Endodermal cell (in vitro differentiated cells): ENCODE measurements at regions not wholly inside any gene's neighbourhood (a gene's known extent, or its start where the extent isn't known, plus 50 kb on each side); places are given as distances from the start of the nearest gene placed in this dataset.

Experiments used
- DNase-seq: peaks from one replicate; pipeline ENCODE4 v3.0.0-alpha.2; 2017
- H3K27ac ChIP-seq: 2 replicates; pipeline ENCODE4 v1.5.1; 2013; ENCODE audit warnings: mild to moderate bottlenecking, low read depth, low read length, moderate library complexity
- H3K27me3 ChIP-seq: 2 replicates; pipeline ENCODE4 v1.6.1; 2013; ENCODE audit warnings: mild to moderate bottlenecking, low read length, moderate library complexity; ENCODE audit not compliant: insufficient read depth, control insufficient read depth, poor library complexity, severe bottlenecking
- H3K36me3 ChIP-seq: 2 replicates; pipeline ENCODE4 v1.7.0; 2013; ENCODE audit warnings: mild to moderate bottlenecking, low read length, moderate library complexity; ENCODE audit not compliant: control insufficient read depth, insufficient read depth
- H3K4me1 ChIP-seq: one replicate; pipeline ENCODE4 v1.7.0; 2013; ENCODE audit warnings: low read length; ENCODE audit not compliant: control insufficient read depth, insufficient read depth
- H3K4me3 ChIP-seq: 2 replicates; pipeline ENCODE4 v1.5.1; 2013; ENCODE audit warnings: mild to moderate bottlenecking, low read length, moderate library complexity
- H3K9ac ChIP-seq: 2 replicates; pipeline ENCODE4 v1.6.1; 2013; ENCODE audit warnings: mild to moderate bottlenecking, low read length, moderate library complexity; ENCODE audit not compliant: poor library complexity, severe bottlenecking; ENCODE audit errors: extremely low read depth
- H3K9me3 ChIP-seq: 2 replicates; pipeline ENCODE4 v1.6.1; 2013; ENCODE audit warnings: mild to moderate bottlenecking, low read length, moderate library complexity; ENCODE audit not compliant: control insufficient read depth
- H3K27ac Mint-ChIP-seq: 2 replicates; pipeline ENCODE4 v1.8.0; 2020; ENCODE audit warnings: mixed read lengths
- H3K27me3 Mint-ChIP-seq: 2 replicates; pipeline ENCODE4 v1.8.0; 2021; ENCODE audit warnings: mild to moderate bottlenecking, mixed read lengths; ENCODE audit not compliant: insufficient read depth
- H3K36me3 Mint-ChIP-seq: 2 replicates; pipeline ENCODE4 v1.8.0; 2020; ENCODE audit warnings: low read depth, mixed read lengths
- H3K4me1 Mint-ChIP-seq: 2 replicates; pipeline ENCODE4 v1.8.0; 2020; ENCODE audit warnings: mixed read lengths
- H3K4me3 Mint-ChIP-seq: 2 replicates; pipeline ENCODE4 v1.8.0; 2020; ENCODE audit warnings: mild to moderate bottlenecking, moderate library complexity, mixed read lengths
- H3K9me3 Mint-ChIP-seq: 2 replicates; pipeline ENCODE4 v1.8.0; 2020; ENCODE audit warnings: mild to moderate bottlenecking, mixed read lengths
- CTCF ChIP-seq: fragments of 200-600 bp; sonication (generic); conservative IDR thresholded peaks from 2 replicates; pipeline ENCODE4 v1.5.0; 2021; ENCODE audit warnings: antibody characterized with exemption, mild to moderate bottlenecking
- whole genome bisulfite sequencing, 2 experiments: methylation state at CpG; one replicate each; pipeline versions ENCODE4 v1.1.5 to v1.1.7; 2013; ENCODE audit warnings: missing lambda C conversion rate in 2 of 2, mixed read lengths in 1 of 2; ENCODE audit not compliant: insufficient coverage in 1 of 2, insufficient read length in 1 of 2; 5-methylcytosine and 5-hydroxymethylcytosine counted together

GRCh38 chr20:6611911-6612605 is 155.4 kb upstream of the BMP2 start:
- Histone ChIP-seq H3K27me3 (no peaks in the 10 kb centered on the region), H3K9me3 (no peaks in the 10 kb centered on the region), H3K9ac (no peak overlapping the region), H3K27ac (no peak overlapping the region), H3K36me3 (no peaks in the 10 kb centered on the region), H3K4me1 (no peaks in the 10 kb centered on the region), H3K4me3 (no peak overlapping the region)
- 95 to 98% methylated on average over 2 of the region's 2 CpGs for WGBS, 2 experiments
- Mint-ChIP-seq H3K36me3 (no peaks in the 10 kb centered on the region), H3K9me3 (no peaks in the 10 kb centered on the region), H3K27ac (no peak overlapping the region), H3K4me3 (no peak overlapping the region), H3K4me1 (no peaks in the 10 kb centered on the region), H3K27me3 (no peaks in the 10 kb centered on the region)
- no peak for DNase-seq
- no peak for TF ChIP-seq CTCF

GRCh38 chr20:6606651-6607050 is 160.8 kb upstream of the BMP2 start:
- Histone ChIP-seq H3K9me3 (no peaks in the 10 kb centered on the region), H3K9ac (no peak overlapping the region), H3K36me3 (no peaks in the 10 kb centered on the region), H3K27ac (no peak overlapping the region), H3K27me3 (no peaks in the 10 kb centered on the region), H3K4me3 (no peak overlapping the region), H3K4me1 (no peaks in the 10 kb centered on the region)
- H3K27me3 Mint-ChIP-seq = no peaks in the 10 kb centered on the region
- WGBS, 2 experiments = 91 to 100% methylated on average over 1 to 3 of the region's 3 CpGs
- H3K9me3 Mint-ChIP-seq = no peaks in the 10 kb centered on the region
- no peak overlapping the region for H3K4me3 Mint-ChIP-seq
- TF ChIP-seq CTCF = no peak
- no peaks in the 10 kb centered on the region for H3K36me3 Mint-ChIP-seq
- H3K27ac Mint-ChIP-seq = no peak overlapping the region
- no peak for DNase-seq
- H3K4me1 Mint-ChIP-seq = peaks cover 14% of the 10 kb centered on the region

- H3K9ac ChIP-seq = no peak overlapping the region
- no peaks in the 10 kb centered on the region for H3K36me3 Mint-ChIP-seq
- WGBS, 2 experiments = 95 to 100% methylated on average over 3 of the region's 4 CpGs
Measured at GRCh38 chr20:6605055-6605935, 162.2 kb upstream of the BMP2 start.

More at GRCh38 chr20:6605055-6605935, 162.2 kb upstream of the BMP2 start:
- Histone ChIP-seq H3K9me3 (no peaks in the 10 kb centered on the region), H3K27ac (no peak overlapping the region), H3K36me3 (no peaks in the 10 kb centered on the region), H3K27me3 (no peaks in the 10 kb centered on the region), H3K4me1 (peaks cover under 1% of the 10 kb centered on the region), H3K4me3 (no peak overlapping the region)
- DNase-seq = no peak
- TF ChIP-seq CTCF = no peak
- no peak overlapping the region for H3K27ac Mint-ChIP-seq
- no peaks in the 10 kb centered on the region for H3K9me3 Mint-ChIP-seq
- H3K4me3 Mint-ChIP-seq = no peak overlapping the region
- peaks cover 20% of the 10 kb centered on the region for H3K4me1 Mint-ChIP-seq
- no peaks in the 10 kb centered on the region for H3K27me3 Mint-ChIP-seq
